T1000 (cell line): ENCODE measurements at regions not wholly inside any gene's neighbourhood (a gene's known extent, or its start where the extent isn't known, plus 50 kb on each side); places are given as distances from the start of the nearest gene placed in this dataset.
"Not testable (repeated sequence)": the region's sequence is repeated elsewhere in the genome, so short reads cannot be mapped to it uniquely, and the experiment has no call there.

Source experiments
- DNase-seq: peaks from one replicate; lab custom pipeline; 2025; ENCODE audit warnings: mixed read lengths; lab: John Stamatoyannopoulos, UW

- peak; percentile 28 for DNase-seq
These were observed 85.6 kb upstream of the CRYM start for GRCh38 chr16:21363550-21364223.

- peak; percentile 60 for DNase-seq
These were observed 83.6 kb upstream of the CRYM start for GRCh38 chr16:21361612-21362227.

- not testable (repeated sequence) for DNase-seq
These were observed 83.0 kb upstream of the CRYM start for GRCh38 chr16:21361045-21361444.

- DNase-seq = not testable (repeated sequence)
These were observed 81.4 kb upstream of the CRYM start for GRCh38 chr16:21359513-21359912.

GRCh38 chr16:21358261-21358795, 80.2 kb upstream of the CRYM start:
- DNase-seq = not testable (repeated sequence)

GRCh38 chr16:21356308-21356707, 78.2 kb upstream of the CRYM start:
- DNase-seq = not testable (repeated sequence)

- not testable (repeated sequence) for DNase-seq
These were observed 73.3 kb upstream of the CRYM start for GRCh38 chr16:21351433-21351832.

- not testable (repeated sequence) for DNase-seq
These were observed 72.8 kb upstream of the CRYM start for GRCh38 chr16:21350851-21351250.

GRCh38 chr16:21349336-21349735, 71.2 kb upstream of the CRYM start:
- not testable (repeated sequence) for DNase-seq

- DNase-seq = not testable (repeated sequence)
These were observed 70.7 kb upstream of the CRYM start for GRCh38 chr16:21348815-21349214.

GRCh38 chr16:21347538-21347937, 69.4 kb upstream of the CRYM start:
- not testable (repeated sequence) for DNase-seq

- not testable (repeated sequence) for DNase-seq
These were observed 68.8 kb upstream of the CRYM start for GRCh38 chr16:21346756-21347491.

- DNase-seq = not testable (repeated sequence)
These were observed 66.3 kb upstream of the CRYM start for GRCh38 chr16:21344361-21344912.

- no peak for DNase-seq
These were observed 63.0 kb upstream of the CRYM start for GRCh38 chr16:21341101-21341500.

GRCh38 chr16:21339941-21340340, 61.9 kb upstream of the CRYM start:
- DNase-seq = no peak

GRCh38 chr16:21339269-21339641, 61.2 kb upstream of the CRYM start:
- DNase-seq = no peak

- no peak for DNase-seq
These were observed 60.6 kb upstream of the CRYM start for GRCh38 chr16:21338537-21339268.

- no peak for DNase-seq
These were observed 58.1 kb upstream of the CRYM start for GRCh38 chr16:21336231-21336630.

GRCh38 chr16:21334188-21335146, 56.4 kb upstream of the CRYM start:
- not testable (repeated sequence) for DNase-seq

- DNase-seq = not testable (repeated sequence)
These were observed 55.6 kb upstream of the CRYM start for GRCh38 chr16:21333683-21334082.
